ENCODE measurements at regions not wholly inside any gene's neighbourhood (a gene's known extent, or its start where the extent isn't known, plus 50 kb on each side); places are given as distances from the start of the nearest gene placed in this dataset.

GRCh38 chr7:34497153-34497777 lies 160.8 kb upstream of the NPSR1 start:
- ATAC-seq (ENCODE audit: low FRiP score) (no peak), DNase-seq (ENCODE audit: low spot score) (no peak)
- no peak for TF ChIP-seq CTCF (IDR thresholded peaks at IDR 0.05)

GRCh38 chr7:34501156-34501555 lies 156.9 kb upstream of the NPSR1 start:
- ATAC-seq (ENCODE audit: low FRiP score) (no peak), DNase-seq (ENCODE audit: low spot score) (no peak)
- no peak for TF ChIP-seq CTCF (IDR thresholded peaks at IDR 0.05)

- no peak for TF ChIP-seq CTCF (IDR thresholded peaks at IDR 0.05)
- DNase-seq (ENCODE audit: low spot score) (no peak), ATAC-seq (ENCODE audit: low FRiP score) (no peak)
These were observed 150.8 kb upstream of the NPSR1 start for GRCh38 chr7:34507191-34507590.

- no peak for TF ChIP-seq CTCF (IDR thresholded peaks at IDR 0.05)
- DNase-seq (ENCODE audit: low spot score) (no peak), ATAC-seq (ENCODE audit: low FRiP score) (no peak)
These were observed 134.6 kb upstream of the NPSR1 start for GRCh38 chr7:34523226-34523918.

GRCh38 chr7:34530259-34530658 lies 127.8 kb upstream of the NPSR1 start:
- TF ChIP-seq CTCF (IDR thresholded peaks at IDR 0.05) = no peak
- ATAC-seq (ENCODE audit: low FRiP score) = no peak
- no peak for DNase-seq (ENCODE audit: low spot score)

GRCh38 chr7:34539003-34539402 lies 119.0 kb upstream of the NPSR1 start:
- TF ChIP-seq CTCF (IDR thresholded peaks at IDR 0.05) = no peak
- ATAC-seq (ENCODE audit: low FRiP score) = no peak
- DNase-seq (ENCODE audit: low spot score) = no peak

- ATAC-seq (ENCODE audit: low FRiP score) = no peak
- no peak for TF ChIP-seq CTCF (IDR thresholded peaks at IDR 0.05)
- DNase-seq (ENCODE audit: low spot score) = no peak
These were observed 113.4 kb upstream of the NPSR1 start for GRCh38 chr7:34544621-34545020.
